Calu3 (cell line): ENCODE measurements at regions not wholly inside any gene's neighbourhood (a gene's known extent, or its start where the extent isn't known, plus 50 kb on each side); places are given as distances from the start of the nearest gene placed in this dataset.

Experiments
- BruUV-seq: library from RNA; stranded (reverse); fragments of 400-500 nt; replicated peaks from 2 replicates; lab custom pipeline; 2021; lab: Mats Ljungman, UMichigan
- CTCF ChIA-PET: fragments of 300-600 bp; sonication (Branson Sonifier 250); formaldehyde crosslinking; loops from one replicate; lab custom pipeline; 2022; ENCODE audit warnings: antibody characterized with exemption; lab: Charles Lee
- DNase-seq: peaks from one replicate; pipeline ENCODE4 v3.0.0; 2022
- H3K27ac Mint-ChIP-seq: one replicate; pipeline ENCODE4 v1.8.0; 2022; ENCODE audit warnings: mixed read lengths; ENCODE audit not compliant: unreplicated experiment
- H3K27me3 Mint-ChIP-seq: one replicate; pipeline ENCODE4 v1.8.0; 2022; ENCODE audit warnings: mixed read lengths; ENCODE audit not compliant: unreplicated experiment
- H3K36me3 Mint-ChIP-seq: one replicate; pipeline ENCODE4 v1.8.0; 2022; ENCODE audit warnings: mild to moderate bottlenecking, moderate library complexity, mixed read lengths; ENCODE audit not compliant: insufficient read depth, unreplicated experiment
- H3K4me1 Mint-ChIP-seq: one replicate; pipeline ENCODE4 v1.8.0; 2022; ENCODE audit warnings: mild to moderate bottlenecking, low read depth, mixed read lengths; ENCODE audit not compliant: unreplicated experiment
- H3K4me3 Mint-ChIP-seq: one replicate; pipeline ENCODE4 v1.8.0; 2022; ENCODE audit warnings: mild to moderate bottlenecking, low read depth, moderate library complexity, mixed read lengths; ENCODE audit not compliant: unreplicated experiment
- H3K9me3 Mint-ChIP-seq: one replicate; pipeline ENCODE4 v1.8.0; 2022; ENCODE audit warnings: low read depth, mixed read lengths; ENCODE audit not compliant: unreplicated experiment
- CTCF ChIP-seq: fragments of 200-600 bp; IDR thresholded peaks from one replicate; pipeline ENCODE4 v1.8.0; 2022; ENCODE audit warnings: antibody characterized with exemption; ENCODE audit not compliant: unreplicated experiment
- intact Hi-C: fragments of 100-400 bp; cut with micrococcal nuclease; formaldehyde crosslinking; loops from one replicate; pipeline ENCODE4 v1.10.0; 2022; ENCODE audit not compliant: unreplicated experiment

GRCh38 chr9:109682227-109682626 is 97.8 kb upstream of the PALM2AKAP2 start:
- TF ChIP-seq CTCF: no peak
- H3K27me3 Mint-ChIP-seq: peaks cover 2% of the 10 kb centered on the region
- CTCF ChIA-PET: no interaction called here
- H3K4me1 Mint-ChIP-seq: no peaks in the 10 kb centered on the region
- intact Hi-C loops: no loop called here
- no peak overlapping the region for H3K27ac Mint-ChIP-seq
- DNase-seq: no peak
- H3K4me3 Mint-ChIP-seq: no peak overlapping the region
- no TSS peak for BruUV-seq
- no peaks in the 10 kb centered on the region for H3K9me3 Mint-ChIP-seq
- H3K36me3 Mint-ChIP-seq: no peaks in the 10 kb centered on the region

- CTCF ChIA-PET: no interaction called here
- Mint-ChIP-seq H3K27me3 (no peaks in the 10 kb centered on the region), H3K4me3 (no peak overlapping the region), H3K4me1 (no peaks in the 10 kb centered on the region), H3K27ac (no peak overlapping the region), H3K9me3 (no peaks in the 10 kb centered on the region), H3K36me3 (no peaks in the 10 kb centered on the region)
- intact Hi-C loops: no loop called here
- no peak for TF ChIP-seq CTCF
- no peak for DNase-seq
- BruUV-seq: no TSS peak
Observed at GRCh38 chr9:109683521-109683920, 96.5 kb upstream of the PALM2AKAP2 start.

GRCh38 chr9:109689701-109690100 is 90.3 kb upstream of the PALM2AKAP2 start:
- BruUV-seq: no TSS peak
- intact Hi-C loops: no loop called here
- Mint-ChIP-seq H3K27me3 (no peaks in the 10 kb centered on the region), H3K36me3 (no peaks in the 10 kb centered on the region), H3K4me1 (no peaks in the 10 kb centered on the region), H3K9me3 (no peaks in the 10 kb centered on the region), H3K27ac (no peak overlapping the region), H3K4me3 (no peak overlapping the region)
- no peak for DNase-seq
- TF ChIP-seq CTCF: no peak
- CTCF ChIA-PET: no interaction called here

- DNase-seq: no peak
- Mint-ChIP-seq H3K27me3 (peaks cover 2% of the 10 kb centered on the region), H3K4me3 (no peak overlapping the region), H3K4me1 (no peaks in the 10 kb centered on the region), H3K27ac (no peak overlapping the region), H3K9me3 (no peaks in the 10 kb centered on the region), H3K36me3 (no peaks in the 10 kb centered on the region)
- CTCF ChIA-PET: no interaction called here
- TF ChIP-seq CTCF: no peak
- BruUV-seq: no TSS peak
- intact Hi-C loops: no loop called here
Observed at GRCh38 chr9:109699019-109699418, 81.0 kb upstream of the PALM2AKAP2 start.
